Endothelial cell of umbilical vein (primary cell): ENCODE measurements at regions not wholly inside any gene's neighbourhood (a gene's known extent, or its start where the extent isn't known, plus 50 kb on each side); places are given as distances from the start of the nearest gene placed in this dataset.

Experiments used
- BruUV-seq: library from RNA; stranded (reverse); fragments of 400-500 nt; replicated peaks from 2 replicates; lab custom pipeline; 2021; lab: Mats Ljungman, UMichigan
- CTCF ChIA-PET: fragments of 300-600, 350-600 bp; sonication (Branson Sonifier 250); formaldehyde crosslinking; loops from one replicate; lab custom pipeline; 2021; ENCODE audit warnings: antibody characterized with exemption, inconsistent platforms; lab: Charles Lee
- POLR2A ChIA-PET: fragments of 300-600, 350-600 bp; sonication (Branson Sonifier 250); formaldehyde crosslinking; loops from one replicate; lab custom pipeline; 2021; ENCODE audit warnings: antibody characterized with exemption, inconsistent platforms; lab: Charles Lee
- DNase-seq: peaks from one replicate; pipeline ENCODE4 v3.0.0-alpha.2; 2011; ENCODE audit warnings: low read depth, low spot score
- FAIRE-seq: peaks from 2 replicates; lab custom pipeline; 2011; peaks lifted over from hg19 to GRCh38; lab: Jason Lieb, UNC
- H2AFZ ChIP-seq: 2 replicates; pipeline ENCODE4 v1.6.0; 2012; ENCODE audit warnings: low read depth, low read length, control low read depth, inconsistent platforms
- H3K27ac ChIP-seq: 2 replicates; pipeline ENCODE4 v1.5.1; 2011; ENCODE audit warnings: low read depth, mild to moderate bottlenecking, control low read depth, low read length, moderate library complexity; ENCODE audit not compliant: insufficient read depth
- H3K27me3 ChIP-seq, 2 experiments: 2 replicates each; pipeline versions ENCODE4 v1.6.0 to v1.6.1; 2011; ENCODE audit warnings: low read length in 2 of 2, mixed read lengths in 1 of 2; ENCODE audit not compliant: control insufficient read depth in 2 of 2, insufficient read depth in 2 of 2
- H3K36me3 ChIP-seq, 2 experiments: 2 replicates in 1 of 2; 3 replicates in 1 of 2; pipeline ENCODE4 v1.5.1; 2011; ENCODE audit warnings: low read length in 2 of 2, mild to moderate bottlenecking in 1 of 2, moderate library complexity in 1 of 2; ENCODE audit not compliant: control insufficient read depth in 2 of 2, insufficient read depth in 2 of 2; ENCODE audit errors: extremely low read depth in 1 of 2
- H3K4me1 ChIP-seq: 3 replicates; pipeline ENCODE4 v1.5.1; 2011; ENCODE audit warnings: mild to moderate bottlenecking, low read length; ENCODE audit not compliant: control insufficient read depth, insufficient read depth; ENCODE audit errors: extremely low read depth
- H3K4me2 ChIP-seq: 2 replicates; pipeline ENCODE4 v1.6.1; 2011; ENCODE audit warnings: low read length, control low read depth, mixed read lengths; ENCODE audit not compliant: insufficient read depth
- H3K4me3 ChIP-seq, 3 experiments: fragments of 200-600 bp in 1 of 3; sonication (generic), shearing (Covaris generic) in 1 of 3; replicated peaks in 1 of 3; 2 replicates each; pipeline ENCODE4 v1.5.1; 2011 to 2016; ENCODE audit warnings: control low read depth in 3 of 3, low read length in 3 of 3, mild to moderate bottlenecking in 2 of 3, inconsistent platforms in 1 of 3, low read depth in 1 of 3, moderate library complexity in 1 of 3; ENCODE audit not compliant: insufficient read depth in 1 of 3
- H3K79me2 ChIP-seq: 2 replicates; pipeline ENCODE4 v1.6.0; 2012; ENCODE audit warnings: low read length, inconsistent platforms; ENCODE audit not compliant: control insufficient read depth, insufficient read depth
- H3K9ac ChIP-seq: replicated peaks from 2 replicates; pipeline ENCODE3; 2011; ENCODE audit warnings: low read length, control low read depth; ENCODE audit not compliant: insufficient read depth; ENCODE audit errors: extremely low read depth
- H3K9me1 ChIP-seq: replicated peaks from 3 replicates; pipeline ENCODE4 v1.6.0; 2011; ENCODE audit warnings: mild to moderate bottlenecking, low read length; ENCODE audit not compliant: control insufficient read depth, insufficient read depth; ENCODE audit errors: extremely low read depth
- H3K9me3 ChIP-seq: replicated peaks from 2 replicates; pipeline ENCODE4 v1.5.1; 2012; ENCODE audit warnings: low read length, inconsistent platforms; ENCODE audit not compliant: control insufficient read depth, insufficient read depth
- H4K20me1 ChIP-seq: replicated peaks from 2 replicates; pipeline ENCODE3; 2011; ENCODE audit warnings: mild to moderate bottlenecking, low read length; ENCODE audit not compliant: control insufficient read depth, insufficient read depth; ENCODE audit errors: extremely low read depth
- EZH2 ChIP-seq: IDR thresholded peaks from 2 replicates; pipeline ENCODE4 v1.6.1; 2012; ENCODE audit warnings: borderline replicate concordance, low read depth, mild to moderate bottlenecking, moderate library complexity, low read length, inconsistent platforms; ENCODE audit not compliant: severe bottlenecking
- FOS ChIP-seq: IDR thresholded peaks from 2 replicates; pipeline ENCODE4 v1.6.1; 2011; ENCODE audit warnings: mild to moderate bottlenecking, low read length, moderate library complexity, borderline replicate concordance; ENCODE audit not compliant: insufficient read depth
- GATA2 ChIP-seq: IDR thresholded peaks from 2 replicates; pipeline ENCODE4 v1.7.0; 2011; ENCODE audit warnings: low read depth, mild to moderate bottlenecking, moderate library complexity, mixed read lengths, low read length; ENCODE audit not compliant: insufficient read length, insufficient read depth
- JUN ChIP-seq: IDR thresholded peaks from 2 replicates; pipeline ENCODE4 v1.6.1; 2011; ENCODE audit warnings: borderline replicate concordance, low read depth; ENCODE audit not compliant: insufficient read length, insufficient read depth
- MAX ChIP-seq: IDR thresholded peaks from 2 replicates; pipeline ENCODE4 v1.6.1; 2011; ENCODE audit not compliant: insufficient read depth, insufficient read length
- MYC ChIP-seq: IDR thresholded peaks from one replicate; pipeline ENCODE4 v1.6.1; 2011; ENCODE audit warnings: mild to moderate bottlenecking, low read depth, low read length
- POLR2A ChIP-seq: IDR thresholded peaks from 2 replicates; pipeline ENCODE4 v1.6.1; 2012; ENCODE audit warnings: low read depth, mild to moderate bottlenecking, control low read depth, low read length
- POLR2AphosphoS5 ChIP-seq: IDR thresholded peaks from 2 replicates; pipeline ENCODE4 v1.6.1; 2012; ENCODE audit warnings: low read depth, mild to moderate bottlenecking, control low read depth, low read length, moderate library complexity; ENCODE audit not compliant: insufficient read depth
- dilution Hi-C: fragments of 300-500 bp; cut with MboI; formaldehyde crosslinking; loops from one replicate; pipeline ENCODE4 v1.15.0; 2019; ENCODE audit warnings: low sequenced_read_pairs; ENCODE audit not compliant: extremely low pct_ligation_motif_present
- intact Hi-C: fragments of 100-400 bp; cut with micrococcal nuclease; formaldehyde crosslinking; loops from one replicate; pipeline ENCODE4 v1.10.0; 2022
- TF ChIP-seq, protein P1 (sequence below), 2 donors: IDR thresholded peaks; 1 replicate in 1 of 2; 2 replicates in 1 of 2; pipeline ENCODE4 v1.5.1; 2011; ENCODE audit warnings: low read length in 2 of 2, mild to moderate bottlenecking in 2 of 2, moderate library complexity in 2 of 2, control low read depth in 1 of 2, inconsistent platforms in 1 of 2, low read depth in 1 of 2; ENCODE audit not compliant: insufficient read depth in 1 of 2; ENCODE audit errors: extremely low read depth in 1 of 2

DNA sequence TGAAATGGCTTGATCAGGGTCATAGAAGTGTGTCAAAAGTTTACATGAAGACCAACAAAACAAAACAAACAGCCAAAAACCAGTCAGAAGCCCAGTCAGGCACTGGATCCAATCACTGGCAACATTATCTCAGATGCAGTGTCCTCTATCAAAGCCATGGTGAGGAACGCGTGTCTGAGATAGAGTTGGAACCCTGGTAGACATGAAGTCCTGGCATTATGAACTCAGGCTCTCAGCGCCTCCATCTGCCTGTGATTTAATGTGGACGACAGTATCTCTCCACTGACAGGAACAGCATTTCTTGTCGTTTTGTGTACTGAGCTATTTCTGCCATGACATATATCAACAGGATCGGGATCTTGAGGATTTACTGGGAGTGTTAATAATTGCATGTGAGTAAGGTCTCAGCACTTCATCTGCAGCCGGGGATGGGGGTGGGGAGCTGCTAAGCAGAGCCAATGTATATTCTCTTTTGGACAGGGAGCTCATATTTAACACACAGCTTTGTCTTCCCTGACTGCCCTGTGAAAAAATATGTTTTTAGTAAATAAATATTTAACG, 1120.0 kb downstream of the IGSF11 start:
- no TSS peak for BruUV-seq
- H3K9ac ChIP-seq, result no peak overlapping the region
- H3K79me2 ChIP-seq, result no peaks in the 10 kb centered on the region
- CTCF ChIA-PET, result interaction anchor here (1.1 kb wide), 1 partner anchor 86 kb away, joined by 3 read pairs; no protein-coding TSS in a partner anchor
- no peak overlapping the region for H3K4me2 ChIP-seq
- dilution Hi-C loops, result no loop called here
- H3K4me1 ChIP-seq, result no peaks in the 10 kb centered on the region
- no peaks in the 10 kb centered on the region for H3K36me3 ChIP-seq
- no peak for FAIRE-seq
- H4K20me1 ChIP-seq, result no peaks in the 10 kb centered on the region
- H3K9me3 ChIP-seq, result no peaks in the 10 kb centered on the region
- no peaks in the 10 kb centered on the region for H3K9me1 ChIP-seq
- POLR2A ChIA-PET, result no interaction called here
- TF ChIP-seq GATA2 (no peak), EZH2 (no peak), MAX (no peak), JUN (no peak), POLR2A (no peak), FOS (no peak), POLR2AphosphoS5 (no peak), MYC (no peak)
- TF ChIP-seq, protein P1, sequence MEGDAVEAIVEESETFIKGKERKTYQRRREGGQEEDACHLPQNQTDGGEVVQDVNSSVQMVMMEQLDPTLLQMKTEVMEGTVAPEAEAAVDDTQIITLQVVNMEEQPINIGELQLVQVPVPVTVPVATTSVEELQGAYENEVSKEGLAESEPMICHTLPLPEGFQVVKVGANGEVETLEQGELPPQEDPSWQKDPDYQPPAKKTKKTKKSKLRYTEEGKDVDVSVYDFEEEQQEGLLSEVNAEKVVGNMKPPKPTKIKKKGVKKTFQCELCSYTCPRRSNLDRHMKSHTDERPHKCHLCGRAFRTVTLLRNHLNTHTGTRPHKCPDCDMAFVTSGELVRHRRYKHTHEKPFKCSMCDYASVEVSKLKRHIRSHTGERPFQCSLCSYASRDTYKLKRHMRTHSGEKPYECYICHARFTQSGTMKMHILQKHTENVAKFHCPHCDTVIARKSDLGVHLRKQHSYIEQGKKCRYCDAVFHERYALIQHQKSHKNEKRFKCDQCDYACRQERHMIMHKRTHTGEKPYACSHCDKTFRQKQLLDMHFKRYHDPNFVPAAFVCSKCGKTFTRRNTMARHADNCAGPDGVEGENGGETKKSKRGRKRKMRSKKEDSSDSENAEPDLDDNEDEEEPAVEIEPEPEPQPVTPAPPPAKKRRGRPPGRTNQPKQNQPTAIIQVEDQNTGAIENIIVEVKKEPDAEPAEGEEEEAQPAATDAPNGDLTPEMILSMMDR (IDR thresholded peaks at IDR 0.05; ENCODE audit: extremely low read depth in 1 of 2, insufficient read depth in 1 of 2, low read depth in 1 of 2, low read length in 2 of 2), result no peak
- H2AFZ ChIP-seq, result no peak overlapping the region
- intact Hi-C loops, result no loop called here
- no peak overlapping the region for H3K4me3 ChIP-seq
- no peaks in the 10 kb centered on the region for H3K27me3 ChIP-seq
- no peak for DNase-seq
- H3K27ac ChIP-seq, result no peak overlapping the region
